ENCODE measurements at regions not wholly inside any gene's neighbourhood (a gene's known extent, or its start where the extent isn't known, plus 50 kb on each side); places are given as distances from the start of the nearest gene placed in this dataset.
A peak's percentile ranks its signal among the peaks of the same experiment; 100 is the strongest.

DNA sequence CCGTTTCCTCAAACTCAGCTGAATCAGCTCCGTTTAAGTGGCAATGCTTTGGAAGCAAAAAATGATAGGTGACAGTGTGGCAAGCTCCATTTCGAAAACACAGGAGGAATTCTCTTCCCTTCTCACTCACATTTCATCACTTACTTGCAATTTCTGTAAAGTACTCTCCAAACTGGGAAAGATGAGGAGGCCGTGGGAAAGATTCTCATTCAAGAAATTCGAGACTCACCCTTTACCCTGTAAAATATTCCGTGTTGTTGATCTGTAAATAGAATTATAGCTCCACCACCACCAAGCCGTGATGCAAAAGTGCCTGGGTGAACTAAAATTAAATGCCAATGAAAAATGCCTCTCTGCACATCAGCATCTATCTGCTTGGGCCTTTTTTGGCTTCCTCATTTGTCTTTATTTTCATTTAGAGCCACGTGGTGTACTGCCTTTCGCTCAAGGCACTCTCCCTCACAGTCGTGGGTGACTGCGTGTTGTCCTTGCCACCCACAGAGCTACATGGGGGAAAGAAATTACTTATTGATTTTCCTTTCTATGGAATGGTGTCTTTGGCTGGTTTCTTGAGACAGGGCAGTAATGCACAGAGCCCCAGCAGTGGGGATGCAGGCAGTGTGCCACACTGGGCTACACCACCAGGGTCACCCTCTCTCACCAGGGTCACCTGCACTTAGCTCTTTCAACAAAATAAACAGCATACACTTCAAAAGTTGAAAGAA lies 289.3 kb upstream of the TAS2R1 start:
- no peak for DNase-seq

DNA sequence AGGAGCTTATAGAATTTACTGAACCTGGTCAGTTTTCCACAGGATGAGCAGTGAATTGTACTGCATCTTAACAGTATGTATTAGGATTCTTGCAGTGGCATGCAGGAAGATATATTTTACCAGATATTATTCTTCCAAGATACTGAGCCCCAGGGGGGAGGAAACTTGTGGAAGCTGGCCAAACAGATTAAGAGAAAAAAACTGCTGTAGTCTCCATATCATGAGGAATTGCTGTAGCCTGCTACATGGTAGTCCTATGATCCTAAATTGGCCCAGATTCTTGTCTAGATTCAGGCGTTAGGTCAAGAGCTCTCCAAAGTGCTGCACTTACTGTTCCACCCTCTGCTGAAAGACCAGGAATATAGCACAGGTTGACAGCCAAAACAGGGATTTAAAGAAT lies 275.5 kb upstream of the TAS2R1 start:
- DNase-seq = no peak

DNA sequence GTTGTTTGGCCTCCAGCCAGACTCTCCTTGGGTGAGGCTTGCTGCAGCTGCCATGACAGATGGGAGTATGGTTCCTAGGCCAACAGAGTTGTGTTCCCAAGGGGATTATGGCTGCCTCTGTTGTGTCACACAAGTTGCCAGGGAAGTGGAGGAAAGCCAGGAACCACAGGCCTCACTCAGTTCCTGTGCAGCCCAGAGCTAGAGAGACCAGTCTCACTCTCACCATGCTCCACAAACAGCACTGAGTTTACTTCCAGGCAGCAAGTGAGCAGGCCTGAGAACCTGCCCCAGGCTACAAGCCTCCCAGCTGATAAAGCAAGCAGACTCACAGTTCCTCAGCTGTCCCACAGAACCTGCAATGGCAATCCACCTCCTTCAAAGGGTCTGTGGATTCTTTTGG lies 273.6 kb upstream of the TAS2R1 start:
- DNase-seq = no peak

DNA sequence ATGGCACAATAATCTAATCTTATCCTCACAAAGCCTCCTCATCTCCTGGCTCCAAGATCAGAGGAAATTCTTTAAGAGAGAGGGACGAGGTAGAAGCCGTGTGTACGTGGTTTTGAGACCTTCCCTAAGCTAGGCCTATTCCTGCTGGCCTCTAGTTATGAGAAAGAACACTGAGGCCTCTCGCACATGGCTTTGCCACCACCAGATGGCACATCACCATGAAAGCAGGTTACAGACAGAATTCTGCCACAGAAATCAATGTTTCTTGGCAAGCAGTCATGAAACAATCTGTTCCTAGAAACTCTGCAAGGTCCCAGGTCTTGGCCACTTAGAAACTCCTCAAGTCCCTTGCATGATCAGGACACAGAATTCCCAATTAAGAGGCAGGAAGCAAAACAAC lies 268.2 kb upstream of the TAS2R1 start:
- DNase-seq = no peak

DNA sequence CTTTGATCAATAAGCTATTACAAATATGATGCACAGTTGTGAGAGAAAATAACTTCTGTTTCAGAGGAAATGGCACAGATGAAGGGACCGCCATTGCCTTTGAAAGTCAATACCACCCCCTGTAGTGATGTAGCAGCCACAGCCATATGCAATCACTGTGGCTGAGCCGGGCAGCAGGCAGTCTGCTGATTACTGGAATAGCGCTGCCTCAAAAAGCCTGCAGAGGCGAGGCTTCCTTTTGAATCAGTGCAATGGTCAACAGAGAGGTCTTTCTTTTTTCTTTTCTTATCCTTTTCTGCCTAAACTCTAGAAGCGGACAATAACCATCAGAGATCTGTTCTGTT lies 265.1 kb upstream of the TAS2R1 start:
- DNase-seq = no peak

DNA sequence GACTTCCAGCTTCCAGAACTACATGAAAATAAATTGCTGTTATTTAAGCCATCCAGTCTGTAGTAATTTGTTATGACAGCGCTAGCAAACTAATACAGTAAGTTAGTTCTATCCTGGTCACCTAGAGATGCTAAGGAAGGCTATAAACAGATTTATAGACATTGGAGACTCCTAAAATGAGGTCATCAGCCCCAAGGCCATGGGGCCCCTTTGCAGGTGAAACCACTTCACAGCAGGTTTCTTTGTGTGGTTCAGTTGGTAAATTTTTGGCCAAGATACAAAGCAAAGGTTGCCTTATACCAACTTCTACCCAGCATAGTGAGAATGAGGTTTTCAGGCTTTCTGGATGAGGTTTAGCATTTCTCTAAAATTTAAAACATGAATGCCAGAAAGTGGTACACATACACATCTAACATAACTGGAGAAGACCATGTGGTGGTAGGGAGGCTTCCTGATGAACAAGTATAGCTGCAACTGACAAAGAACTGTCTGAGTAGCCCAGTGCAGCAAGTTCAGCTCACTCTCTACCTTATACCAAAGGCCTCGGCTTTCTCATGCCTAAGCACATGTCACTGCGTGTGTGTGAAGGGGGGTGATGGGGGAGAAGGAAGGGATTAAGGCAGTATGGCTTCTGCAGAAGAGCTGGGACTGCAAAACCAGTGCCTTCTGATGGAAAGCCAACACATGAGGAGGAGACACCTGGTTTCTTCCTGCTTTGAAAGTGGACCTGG lies 264.6 kb upstream of the TAS2R1 start:
- DNase-seq = no peak

DNA sequence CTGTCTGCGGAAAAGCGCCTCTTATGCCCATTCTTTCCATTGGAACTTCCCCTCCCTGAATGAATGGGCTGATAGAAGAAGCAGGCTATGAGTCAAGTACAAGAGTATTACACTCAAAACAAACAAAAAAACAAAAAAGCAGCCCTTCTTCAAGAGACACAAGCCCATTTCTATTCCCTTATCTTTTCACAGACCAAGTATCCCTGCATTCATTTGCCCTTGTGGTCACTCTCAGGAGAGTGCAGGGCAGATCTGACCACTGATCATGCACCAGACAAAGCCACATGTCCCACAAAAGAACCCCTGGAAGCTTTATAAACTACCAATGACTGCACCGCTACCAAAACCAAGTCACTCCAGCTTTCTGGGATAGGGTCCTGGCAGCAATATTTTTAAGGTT lies 262.5 kb upstream of the TAS2R1 start:
- DNase-seq = no peak

DNA sequence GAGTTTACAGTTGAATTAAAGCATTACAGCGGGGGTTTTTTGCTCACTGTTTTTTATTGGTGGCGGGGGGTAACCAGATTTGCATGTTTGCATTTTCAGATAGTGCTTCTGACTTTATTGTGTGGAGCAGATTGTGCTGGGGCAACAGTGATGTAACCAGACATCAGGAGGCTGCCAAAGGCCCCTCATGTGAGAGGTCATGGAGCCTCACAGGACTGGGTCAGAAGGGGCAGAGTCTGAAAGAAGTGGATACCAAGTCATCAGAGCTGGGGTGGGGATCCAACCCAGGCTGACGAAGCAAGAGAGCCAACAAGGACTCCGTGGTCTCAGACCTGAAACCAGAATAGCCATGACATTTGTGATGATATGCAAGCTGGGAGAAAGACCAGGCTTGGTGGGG lies 259.4 kb upstream of the TAS2R1 start:
- DNase-seq = no peak

DNA sequence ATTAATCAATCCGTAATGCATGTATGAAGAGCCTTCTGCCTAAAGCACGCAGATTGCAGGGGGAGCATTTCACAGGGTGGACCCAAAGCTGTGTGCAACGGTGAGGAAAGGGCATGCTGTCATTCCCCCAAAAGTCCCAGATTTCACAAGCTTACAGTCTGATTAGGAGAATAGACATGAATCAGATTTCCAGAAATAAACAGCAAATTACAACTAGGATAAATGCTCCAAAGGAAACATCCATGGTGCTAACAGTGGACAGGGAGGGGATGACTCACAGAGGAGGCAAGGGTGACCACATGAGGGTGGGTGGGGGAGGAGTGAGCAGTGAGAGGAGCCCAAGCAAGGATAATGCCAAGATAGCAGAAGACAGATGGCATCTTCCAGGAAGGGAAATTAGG lies 258.4 kb upstream of the TAS2R1 start:
- no peak for DNase-seq

DNA sequence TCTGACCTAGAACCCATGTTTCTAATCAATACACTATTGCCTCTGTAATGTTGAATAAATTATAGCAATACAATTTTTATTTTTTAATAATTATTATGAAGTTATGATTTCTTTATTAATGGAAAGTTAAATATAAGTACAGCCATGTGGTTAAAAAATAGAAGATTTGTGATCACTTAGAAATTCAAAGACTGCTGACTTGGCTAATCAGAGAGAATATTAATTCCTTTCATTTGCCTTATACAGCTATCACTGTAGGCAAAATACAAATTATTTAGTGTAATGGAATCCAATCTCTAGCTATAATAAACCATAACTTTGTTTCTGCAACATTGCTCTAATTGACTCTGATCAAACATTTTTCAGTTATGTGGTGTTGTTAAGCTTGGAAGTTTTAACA lies 255.0 kb upstream of the TAS2R1 start:
- no peak for DNase-seq

DNA sequence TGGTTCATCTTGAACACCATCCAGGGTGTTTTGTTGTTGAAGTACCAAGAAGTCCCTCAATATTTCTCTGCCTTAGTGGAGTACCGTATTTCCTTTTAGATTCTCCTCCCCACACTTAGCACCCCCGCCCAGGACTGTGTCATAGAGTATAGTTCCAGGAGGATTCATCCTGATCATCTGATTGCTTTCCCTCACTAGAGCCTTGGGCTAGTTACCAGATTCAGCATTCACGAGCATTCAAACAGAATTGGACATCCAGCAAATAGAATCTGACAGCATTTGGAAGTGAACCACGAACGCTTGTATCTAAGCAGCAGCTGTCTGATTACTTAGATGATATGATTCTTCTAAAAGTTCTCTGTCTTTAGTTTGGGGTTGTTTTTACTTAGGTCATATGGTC lies 248.1 kb upstream of the TAS2R1 start:
- peak; percentile 67 for DNase-seq

DNA sequence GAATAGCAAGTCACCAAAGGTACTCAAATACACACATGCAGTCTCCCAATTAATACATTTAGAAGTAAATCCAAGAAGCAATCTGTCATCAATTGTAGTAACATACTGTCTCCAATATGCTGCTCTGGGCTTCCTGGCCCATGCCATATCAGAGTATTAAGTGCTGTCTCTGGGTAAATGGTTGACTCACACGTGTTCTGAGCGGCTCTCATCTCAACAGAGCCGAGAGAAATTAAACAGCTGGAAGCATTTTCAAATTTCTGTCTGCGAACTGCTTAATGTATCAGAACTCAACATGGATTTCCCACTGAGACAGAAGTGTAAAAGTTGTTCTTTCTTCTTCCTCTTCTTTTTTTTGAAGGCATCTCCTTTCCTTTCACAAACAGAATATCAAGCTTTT lies 247.3 kb upstream of the TAS2R1 start:
- no peak for DNase-seq

DNA sequence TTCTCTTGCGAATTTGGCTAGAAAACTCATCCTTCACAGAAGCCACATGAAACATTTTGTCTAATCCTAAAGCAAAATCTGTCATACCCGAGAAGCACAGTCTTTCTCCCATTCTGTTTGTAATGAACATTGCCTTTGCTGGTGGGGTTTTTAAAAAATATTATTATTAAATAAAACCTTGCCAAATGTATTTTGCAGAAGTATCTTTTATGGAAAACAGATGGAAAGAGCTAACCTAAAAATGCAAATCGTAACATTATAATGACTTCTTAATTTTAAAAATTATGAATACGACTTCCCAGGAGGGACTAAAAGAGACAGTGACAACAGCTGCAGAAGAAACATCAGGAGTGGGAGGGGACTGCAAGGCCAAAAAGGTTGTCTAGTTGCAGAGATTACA lies 246.3 kb upstream of the TAS2R1 start:
- DNase-seq = peak; percentile 28

DNA sequence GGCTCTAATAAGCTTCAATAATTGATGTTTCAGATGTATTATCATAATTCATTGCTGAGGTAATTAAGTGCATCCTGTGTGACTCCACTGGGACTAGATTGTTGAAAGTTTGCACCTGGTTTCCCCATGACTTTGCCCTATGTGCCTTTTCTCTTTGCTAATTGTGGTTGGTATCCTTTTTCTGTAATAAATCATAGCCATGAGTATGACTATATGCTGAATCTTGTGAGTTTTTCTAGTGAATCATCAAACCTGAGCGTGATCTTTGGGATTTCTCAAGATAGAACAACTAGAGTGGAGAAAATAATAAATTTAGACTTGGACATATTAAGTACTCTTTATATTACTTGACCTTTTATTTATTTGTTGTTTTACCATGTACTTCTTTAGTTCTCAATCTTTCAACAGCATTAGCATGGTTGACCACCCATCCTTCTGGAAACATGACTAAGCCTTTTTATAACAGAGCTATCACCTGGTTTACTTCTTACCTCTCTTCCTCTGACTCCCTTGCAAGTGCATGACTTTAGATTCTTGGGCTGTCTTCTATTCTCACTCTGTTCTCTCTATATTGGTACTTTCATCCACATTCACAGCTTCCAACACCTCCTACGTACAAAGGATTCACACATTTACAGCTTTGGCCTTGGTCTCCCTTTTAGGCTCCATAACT lies 239.6 kb upstream of the TAS2R1 start:
- no peak for DNase-seq

DNA sequence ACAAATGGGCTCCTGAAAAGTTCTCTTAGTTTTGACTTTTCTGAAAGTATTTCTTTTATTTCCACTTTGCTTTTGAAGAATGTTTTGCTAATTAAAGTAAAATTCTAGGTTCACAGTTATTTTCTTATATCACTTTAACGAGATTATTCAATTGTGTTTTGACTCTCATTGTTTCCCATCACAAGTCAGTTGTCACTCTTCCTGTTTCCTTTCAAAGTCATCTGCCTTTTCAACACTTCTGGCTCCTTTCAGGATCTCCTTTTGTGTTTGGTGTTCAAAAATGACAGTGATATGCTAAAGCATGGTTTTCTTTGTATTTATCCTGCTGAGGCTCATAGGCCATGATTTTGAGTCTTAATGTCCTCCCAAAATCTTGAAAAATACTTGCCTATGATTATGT lies 235.4 kb upstream of the TAS2R1 start:
- DNase-seq = no peak

DNA sequence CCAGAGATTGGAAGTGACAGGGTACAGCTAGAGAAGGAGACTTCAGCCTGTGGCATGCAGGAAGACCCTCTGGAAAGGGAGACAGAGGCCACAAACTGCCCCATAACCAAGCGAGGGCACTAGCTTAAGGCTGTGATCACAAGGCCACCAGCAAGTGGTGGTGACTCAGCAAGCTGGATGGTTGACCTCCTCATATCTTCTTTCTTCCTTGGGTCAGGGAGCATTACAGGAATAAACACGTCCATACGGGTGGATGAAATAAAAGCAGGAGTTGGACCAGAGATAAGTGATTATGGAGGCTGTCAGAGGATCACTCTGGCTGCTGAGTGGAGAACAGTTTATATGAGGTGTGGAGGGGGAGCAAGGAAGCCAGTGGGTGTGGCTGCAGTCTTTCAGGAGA lies 234.6 kb upstream of the TAS2R1 start:
- DNase-seq = no peak

DNA sequence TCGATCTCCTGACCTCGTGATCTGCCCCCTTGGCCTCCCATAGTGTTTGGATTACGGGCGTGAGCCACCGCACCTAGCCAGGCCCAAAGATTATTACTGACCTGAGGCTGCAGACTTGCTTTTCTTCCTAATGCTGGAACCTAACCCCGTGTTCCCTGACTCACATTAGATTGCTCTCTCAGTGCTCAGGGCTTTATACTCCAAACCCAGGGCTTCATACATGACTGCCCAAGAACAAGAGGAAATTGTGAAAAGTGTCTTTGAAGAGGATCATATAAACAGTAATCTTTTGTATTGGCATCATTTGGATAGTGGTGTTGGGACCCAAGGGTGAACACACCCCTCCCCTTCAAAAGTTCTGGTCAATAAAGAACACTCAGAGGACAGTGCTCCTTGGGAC lies 233.3 kb upstream of the TAS2R1 start:
- no peak for DNase-seq

DNA sequence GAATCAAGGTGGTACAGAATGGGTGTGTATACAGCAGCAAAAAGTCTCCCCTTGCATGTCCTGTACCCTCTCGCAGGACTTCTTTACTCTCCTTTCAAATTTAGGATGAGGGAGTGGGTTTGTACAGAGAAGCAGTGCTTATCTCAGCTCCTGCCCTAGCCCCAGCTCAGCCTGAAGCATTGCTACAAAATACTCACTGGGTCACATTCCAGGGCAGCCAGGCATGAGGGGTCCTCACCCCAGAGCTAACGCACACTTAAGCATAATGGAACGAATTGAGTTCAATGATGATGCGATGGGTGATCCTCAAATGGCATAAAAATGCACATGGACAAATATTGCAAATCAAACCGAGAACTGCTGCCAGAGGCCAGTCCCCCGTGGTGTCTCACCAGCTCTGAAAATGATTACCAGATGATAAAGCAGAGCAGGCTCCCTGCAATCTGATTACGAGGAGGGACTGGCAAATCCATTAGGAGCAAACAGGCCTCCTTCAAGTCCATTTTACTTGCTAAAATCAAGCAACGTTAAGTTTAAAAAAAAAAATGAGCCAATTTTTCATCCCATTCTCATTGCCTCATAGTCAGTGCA lies 231.6 kb upstream of the TAS2R1 start:
- DNase-seq = no peak

DNA sequence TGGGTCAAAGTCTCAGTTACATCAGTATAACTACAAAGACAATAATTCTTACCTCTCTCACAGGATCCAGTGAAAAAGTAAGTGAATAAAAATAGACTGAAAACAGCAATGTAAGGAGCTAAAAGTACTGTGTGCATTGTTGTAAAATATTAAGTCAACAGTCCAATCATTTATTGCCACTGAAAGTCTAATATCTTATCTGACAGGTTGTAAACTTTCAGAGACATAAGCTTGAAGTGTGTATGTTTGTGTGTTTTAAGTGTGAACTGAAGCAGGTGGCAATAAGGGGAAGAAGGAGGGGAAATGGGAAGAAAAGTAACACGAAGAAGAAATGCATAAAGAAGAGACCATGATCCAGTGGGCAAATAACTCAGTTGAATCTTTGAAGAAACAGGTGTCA lies 229.7 kb upstream of the TAS2R1 start:
- DNase-seq = no peak

DNA sequence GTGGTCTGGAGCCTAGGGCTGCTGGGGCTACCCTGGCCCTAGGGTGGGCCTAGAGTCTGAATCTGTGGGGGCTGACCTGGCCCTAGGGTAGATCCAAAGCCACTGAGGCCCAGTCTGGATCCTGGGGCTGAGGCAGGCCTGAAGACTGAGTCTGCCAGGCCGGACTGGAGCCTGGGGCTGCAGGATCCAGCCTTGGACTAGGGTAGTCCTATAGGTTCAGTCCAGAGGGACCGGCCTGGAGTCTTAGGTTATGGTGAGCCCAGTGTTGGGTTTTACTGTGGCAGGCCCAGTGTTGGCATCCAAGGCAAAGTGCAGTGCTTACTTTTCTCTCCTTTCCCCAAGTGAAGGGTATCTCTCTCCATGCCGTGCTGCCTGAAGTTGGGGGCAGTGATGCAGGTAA lies 227.9 kb upstream of the TAS2R1 start:
- DNase-seq = no peak

DNA sequence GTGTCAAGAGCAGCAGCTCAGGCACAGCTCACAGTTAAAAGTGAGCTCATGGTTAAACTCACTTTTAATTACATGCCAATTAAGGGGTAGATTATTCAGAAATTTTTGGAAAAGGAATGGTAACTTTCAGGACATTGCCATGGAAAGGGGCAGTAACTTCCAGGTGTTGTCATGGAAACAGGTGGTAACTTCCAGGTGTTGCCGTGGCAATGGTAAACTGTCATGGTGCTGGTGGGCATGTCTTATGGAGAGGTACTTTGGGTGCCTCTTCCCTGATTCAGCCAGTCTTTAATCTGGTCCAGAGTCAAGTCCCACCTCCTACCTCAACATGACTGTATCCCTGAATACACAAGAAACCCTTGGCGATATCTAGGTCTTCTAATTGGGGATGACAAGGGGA lies 223.2 kb upstream of the TAS2R1 start:
- no peak for DNase-seq

DNA sequence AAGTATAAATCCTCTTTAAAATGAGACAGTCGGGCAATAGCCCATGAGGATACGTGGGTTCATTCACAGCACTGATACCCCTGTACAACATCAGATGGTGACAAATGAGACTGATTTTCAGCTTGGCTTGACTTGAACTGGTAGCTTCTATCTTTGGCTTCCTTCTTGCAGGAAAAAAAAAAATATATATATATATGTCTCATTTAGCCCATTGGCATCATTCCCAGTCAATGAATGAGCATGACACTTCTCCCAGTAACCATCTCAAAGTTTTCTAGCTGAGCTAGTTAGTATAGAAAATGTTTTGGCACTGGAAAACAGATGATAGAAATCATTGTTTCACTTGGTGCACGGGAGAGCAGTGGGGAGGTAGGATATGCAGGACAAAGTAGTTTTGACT lies 222.5 kb upstream of the TAS2R1 start:
- DNase-seq = no peak

DNA sequence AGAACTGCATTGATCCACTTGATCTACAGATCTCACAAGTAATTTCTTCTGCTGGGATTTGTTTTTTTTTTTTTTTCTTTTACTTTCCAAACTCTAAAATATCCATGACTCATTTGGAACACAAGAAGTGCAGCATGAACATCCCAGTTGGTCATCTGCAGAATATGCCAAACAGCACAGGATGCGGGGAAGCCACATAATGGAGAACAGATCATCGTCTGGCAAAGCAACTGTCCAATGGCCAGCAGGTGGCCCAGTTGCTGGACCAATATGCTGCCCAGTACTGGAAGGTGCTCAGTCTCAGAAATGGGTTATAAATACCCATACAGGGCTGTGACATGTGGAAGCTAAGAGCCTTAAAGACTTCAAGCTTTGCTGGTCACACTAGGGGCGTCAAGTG lies 221.3 kb upstream of the TAS2R1 start:
- no peak for DNase-seq

DNA sequence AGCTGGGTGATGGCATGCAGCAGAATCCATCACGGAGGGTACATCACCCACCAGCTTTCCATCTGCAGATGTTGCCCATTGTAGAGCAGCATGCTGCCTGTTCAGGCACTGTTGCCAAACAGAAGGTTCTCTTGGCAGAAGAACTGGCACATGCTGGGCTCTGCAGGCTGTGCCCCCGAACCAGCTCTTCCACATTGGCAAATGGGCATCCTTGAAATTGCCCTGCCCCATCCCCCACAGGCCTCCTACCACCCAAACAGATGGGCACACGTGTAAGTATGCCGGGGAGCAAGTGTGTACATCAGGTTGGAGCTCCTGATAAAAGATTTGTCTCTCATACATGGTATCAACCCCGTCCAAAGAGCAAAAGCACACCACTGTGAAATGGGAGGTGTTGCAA lies 220.3 kb upstream of the TAS2R1 start:
- DNase-seq = no peak

Data from hindlimb muscle (tissue), 1 donor.